Neutrophil (primary cell): ENCODE measurements at regions not wholly inside any gene's neighbourhood (a gene's known extent, or its start where the extent isn't known, plus 50 kb on each side); places are given as distances from the start of the nearest gene placed in this dataset.

Experiments used
- H3K27ac ChIP-seq: fragments of 200-600 bp; sonication (generic); 2 replicates; pipeline ENCODE4 v1.5.1; 2016; ENCODE audit warnings: mild to moderate bottlenecking, moderate library complexity
- H3K27me3 ChIP-seq: fragments of 200-600 bp; sonication (generic); 2 replicates; pipeline ENCODE4 v1.6.0; 2016; ENCODE audit warnings: mild to moderate bottlenecking
- H3K36me3 ChIP-seq: fragments of 200-600 bp; sonication (generic); 2 replicates; pipeline ENCODE4 v1.5.1; 2017
- H3K4me1 ChIP-seq, 2 experiments: fragments of 200-600 bp in 1 of 2; sonication (generic) in 1 of 2; 1 replicate in 1 of 2; 2 replicates in 1 of 2; pipeline versions ENCODE4 v1.5.1 to v1.6.1; 2013 to 2016; ENCODE audit warnings: low read depth in 1 of 2, low read length in 1 of 2, mild to moderate bottlenecking in 1 of 2, moderate library complexity in 1 of 2; ENCODE audit not compliant: control insufficient read depth in 1 of 2, insufficient read depth in 1 of 2
- H3K4me3 ChIP-seq, 2 experiments: fragments of 200-600 bp in 1 of 2; sonication (generic) in 1 of 2; 1 replicate in 1 of 2; 2 replicates in 1 of 2; pipeline ENCODE4 v1.5.1; 2013 to 2016; ENCODE audit warnings: low read depth in 1 of 2, low read length in 1 of 2, mild to moderate bottlenecking in 1 of 2, moderate library complexity in 1 of 2
- H3K9me3 ChIP-seq: fragments of 200-600 bp; sonication (generic); 2 replicates; pipeline ENCODE4 v1.5.1; 2016
- TF ChIP-seq, protein P1 (sequence below): fragments of 200-600 bp; sonication (generic); IDR thresholded peaks from 2 replicates; pipeline ENCODE4 v1.5.1; 2016; ENCODE audit warnings: antibody characterized with exemption

GRCh38 chr15:31752065-31752762 lies 278.1 kb upstream of the CHRNA7 start:
- Histone ChIP-seq H3K27ac (no peak overlapping the region), H3K9me3 (no peaks in the 10 kb centered on the region), H3K4me1 (no peaks in the 10 kb centered on the region), H3K36me3 (no peaks in the 10 kb centered on the region), H3K27me3 (peaks cover 4% of the 10 kb centered on the region), H3K4me3 (no peak overlapping the region)
- TF ChIP-seq, protein P1, sequence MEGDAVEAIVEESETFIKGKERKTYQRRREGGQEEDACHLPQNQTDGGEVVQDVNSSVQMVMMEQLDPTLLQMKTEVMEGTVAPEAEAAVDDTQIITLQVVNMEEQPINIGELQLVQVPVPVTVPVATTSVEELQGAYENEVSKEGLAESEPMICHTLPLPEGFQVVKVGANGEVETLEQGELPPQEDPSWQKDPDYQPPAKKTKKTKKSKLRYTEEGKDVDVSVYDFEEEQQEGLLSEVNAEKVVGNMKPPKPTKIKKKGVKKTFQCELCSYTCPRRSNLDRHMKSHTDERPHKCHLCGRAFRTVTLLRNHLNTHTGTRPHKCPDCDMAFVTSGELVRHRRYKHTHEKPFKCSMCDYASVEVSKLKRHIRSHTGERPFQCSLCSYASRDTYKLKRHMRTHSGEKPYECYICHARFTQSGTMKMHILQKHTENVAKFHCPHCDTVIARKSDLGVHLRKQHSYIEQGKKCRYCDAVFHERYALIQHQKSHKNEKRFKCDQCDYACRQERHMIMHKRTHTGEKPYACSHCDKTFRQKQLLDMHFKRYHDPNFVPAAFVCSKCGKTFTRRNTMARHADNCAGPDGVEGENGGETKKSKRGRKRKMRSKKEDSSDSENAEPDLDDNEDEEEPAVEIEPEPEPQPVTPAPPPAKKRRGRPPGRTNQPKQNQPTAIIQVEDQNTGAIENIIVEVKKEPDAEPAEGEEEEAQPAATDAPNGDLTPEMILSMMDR = no peak

- no peak overlapping the region for H3K27ac ChIP-seq
- H3K4me1 ChIP-seq = no peaks in the 10 kb centered on the region
- H3K9me3 ChIP-seq = no peaks in the 10 kb centered on the region
- no peaks in the 10 kb centered on the region for H3K36me3 ChIP-seq
- TF ChIP-seq, protein P1 = no peak
- H3K4me3 ChIP-seq = no peak overlapping the region
- H3K27me3 ChIP-seq = peaks cover 4% of the 10 kb centered on the region
Measured at GRCh38 chr15:31752905-31753304, 277.4 kb upstream of the CHRNA7 start.

DNA sequence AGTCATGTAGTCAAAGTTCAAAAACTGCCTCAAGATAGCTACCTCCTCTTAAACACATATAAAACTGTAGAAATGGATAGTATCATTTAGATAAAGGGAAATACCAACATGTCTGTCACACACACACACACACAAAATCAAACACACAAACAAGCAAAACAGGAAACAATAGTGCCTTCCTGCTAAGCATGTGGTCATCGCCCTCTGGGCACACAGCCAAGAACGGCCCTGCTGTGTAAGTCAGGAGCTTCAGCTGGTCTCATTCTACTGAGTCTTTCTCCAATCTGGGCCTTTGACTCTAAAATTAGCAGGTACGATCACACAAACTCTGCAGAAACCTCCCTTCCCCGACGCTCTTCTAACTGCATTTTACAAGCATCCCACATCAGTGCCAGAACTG lies 272.2 kb upstream of the CHRNA7 start:
- no peaks in the 10 kb centered on the region for H3K9me3 ChIP-seq
- TF ChIP-seq, protein P1 = no peak
- H3K4me3 ChIP-seq = no peak overlapping the region
- H3K27ac ChIP-seq = no peak overlapping the region
- H3K27me3 ChIP-seq = no peaks in the 10 kb centered on the region
- H3K4me1 ChIP-seq = no peaks in the 10 kb centered on the region
- H3K36me3 ChIP-seq = no peaks in the 10 kb centered on the region

DNA sequence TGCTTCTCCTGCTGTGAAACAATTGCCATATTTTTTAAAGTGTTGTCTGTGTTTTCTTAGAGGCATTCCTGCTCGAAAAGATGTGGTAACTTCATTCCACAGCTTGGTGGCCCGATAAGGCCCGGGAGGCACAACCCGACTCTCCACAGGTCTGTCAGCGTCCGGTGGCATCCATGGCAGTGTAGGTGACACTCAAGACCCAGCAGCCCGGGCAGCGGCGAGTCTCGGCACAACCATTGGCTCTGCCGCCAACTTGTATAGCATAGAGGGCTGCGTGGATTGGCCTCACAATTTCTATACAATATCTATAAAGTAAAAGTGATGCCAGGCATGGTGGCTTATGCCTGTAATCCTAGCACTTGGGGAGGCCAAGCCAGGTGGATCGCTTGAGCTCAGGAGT lies 262.3 kb upstream of the CHRNA7 start:
- H3K27ac ChIP-seq = no peak overlapping the region
- peaks cover 3% of the 10 kb centered on the region for H3K27me3 ChIP-seq
- H3K36me3 ChIP-seq = no peaks in the 10 kb centered on the region
- TF ChIP-seq, protein P1 = no peak
- no peak overlapping the region for H3K4me3 ChIP-seq
- no peaks in the 10 kb centered on the region for H3K9me3 ChIP-seq
- no peaks in the 10 kb centered on the region for H3K4me1 ChIP-seq

- TF ChIP-seq, protein P1 = no peak
- Histone ChIP-seq H3K36me3 (no peaks in the 10 kb centered on the region), H3K9me3 (no peaks in the 10 kb centered on the region), H3K4me3 (no peak overlapping the region), H3K27me3 (no peaks in the 10 kb centered on the region), H3K27ac (no peak overlapping the region), H3K4me1 (no peaks in the 10 kb centered on the region)
Measured at GRCh38 chr15:31774045-31774444, 256.3 kb upstream of the CHRNA7 start.
